ENCODE measurements at regions not wholly inside any gene's neighbourhood (a gene's known extent, or its start where the extent isn't known, plus 50 kb on each side); places are given as distances from the start of the nearest gene placed in this dataset.

DNA sequence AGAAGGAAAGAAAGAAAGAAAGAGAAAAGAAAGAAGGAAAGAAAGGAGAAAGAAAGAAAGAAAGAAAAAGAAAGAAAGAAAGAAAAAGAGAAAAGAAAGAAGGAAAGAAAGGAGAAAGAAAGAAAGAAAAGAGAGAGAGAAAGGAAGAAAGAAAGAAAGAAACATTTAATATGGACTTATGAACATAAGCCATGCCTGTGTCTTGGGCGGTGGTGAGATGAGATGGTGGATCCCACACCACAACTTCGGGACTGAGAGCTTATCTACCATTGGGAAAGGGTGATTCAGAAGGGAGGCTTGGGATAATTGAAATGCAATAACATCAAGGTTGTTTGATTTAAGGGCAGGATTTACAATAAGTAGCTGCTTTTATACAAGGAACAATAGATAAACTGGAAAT, 843.9 kb upstream of the AUTS2 start:
- TF ChIP-seq POLR2AphosphoS5 (IDR thresholded peaks at IDR 0.05; ENCODE audit: low read depth, low read length) = no peak
- TF ChIP-seq, protein P1, sequence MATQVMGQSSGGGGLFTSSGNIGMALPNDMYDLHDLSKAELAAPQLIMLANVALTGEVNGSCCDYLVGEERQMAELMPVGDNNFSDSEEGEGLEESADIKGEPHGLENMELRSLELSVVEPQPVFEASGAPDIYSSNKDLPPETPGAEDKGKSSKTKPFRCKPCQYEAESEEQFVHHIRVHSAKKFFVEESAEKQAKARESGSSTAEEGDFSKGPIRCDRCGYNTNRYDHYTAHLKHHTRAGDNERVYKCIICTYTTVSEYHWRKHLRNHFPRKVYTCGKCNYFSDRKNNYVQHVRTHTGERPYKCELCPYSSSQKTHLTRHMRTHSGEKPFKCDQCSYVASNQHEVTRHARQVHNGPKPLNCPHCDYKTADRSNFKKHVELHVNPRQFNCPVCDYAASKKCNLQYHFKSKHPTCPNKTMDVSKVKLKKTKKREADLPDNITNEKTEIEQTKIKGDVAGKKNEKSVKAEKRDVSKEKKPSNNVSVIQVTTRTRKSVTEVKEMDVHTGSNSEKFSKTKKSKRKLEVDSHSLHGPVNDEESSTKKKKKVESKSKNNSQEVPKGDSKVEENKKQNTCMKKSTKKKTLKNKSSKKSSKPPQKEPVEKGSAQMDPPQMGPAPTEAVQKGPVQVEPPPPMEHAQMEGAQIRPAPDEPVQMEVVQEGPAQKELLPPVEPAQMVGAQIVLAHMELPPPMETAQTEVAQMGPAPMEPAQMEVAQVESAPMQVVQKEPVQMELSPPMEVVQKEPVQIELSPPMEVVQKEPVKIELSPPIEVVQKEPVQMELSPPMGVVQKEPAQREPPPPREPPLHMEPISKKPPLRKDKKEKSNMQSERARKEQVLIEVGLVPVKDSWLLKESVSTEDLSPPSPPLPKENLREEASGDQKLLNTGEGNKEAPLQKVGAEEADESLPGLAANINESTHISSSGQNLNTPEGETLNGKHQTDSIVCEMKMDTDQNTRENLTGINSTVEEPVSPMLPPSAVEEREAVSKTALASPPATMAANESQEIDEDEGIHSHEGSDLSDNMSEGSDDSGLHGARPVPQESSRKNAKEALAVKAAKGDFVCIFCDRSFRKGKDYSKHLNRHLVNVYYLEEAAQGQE (IDR thresholded peaks at IDR 0.05; ENCODE audit: insufficient read depth in 1 of 2, low read depth in 2 of 2, low read length in 2 of 2) = no peak
- no peak for TF ChIP-seq TAF1 (IDR thresholded peaks at IDR 0.05; ENCODE audit: borderline replicate concordance, insufficient read depth, low read length)
- TF ChIP-seq SIN3A (IDR thresholded peaks at IDR 0.05; ENCODE audit: borderline replicate concordance, insufficient read depth, low read length) = no peak
- TF ChIP-seq FOXP2 (optimal IDR thresholded peaks at IDR 0.05; ENCODE audit: borderline replicate concordance, extremely low read depth, extremely low read length, insufficient read depth) = no peak

All from PFSK-1 (cell line).